A549 (cell line): ENCODE measurements at regions not wholly inside any gene's neighbourhood (a gene's known extent, or its start where the extent isn't known, plus 50 kb on each side); places are given as distances from the start of the nearest gene placed in this dataset.

Experiments
- ATAC-seq, 2 experiments: fragments of 200-7000 bp in 1 of 2; fragments of >200 bp in 1 of 2; cut with Nextera tagmentation in 1 of 2; cut with Tn5 transposase in 1 of 2; 3 replicates each; pipeline versions ENCODE4 v1.8.0 to v1.9.1; 2018 to 2020; ENCODE audit warnings: mild to moderate bottlenecking in 1 of 2, moderate library complexity in 1 of 2
- CTCF ChIA-PET: fragments of 300-600 bp; sonication (Branson Sonifier 250); formaldehyde crosslinking; extraction: SDS; loops from one replicate; lab custom pipeline; 2021; ENCODE audit warnings: antibody characterized with exemption, inconsistent platforms; lab: Yijun Ruan, JAX
- POLR2A ChIA-PET: fragments of 350-600 bp; formaldehyde crosslinking; extraction: SDS; loops from one replicate; lab custom pipeline; 2021; ENCODE audit warnings: antibody characterized with exemption, inconsistent platforms; lab: Yijun Ruan, JAX
- DNase-seq, 2 experiments: peaks; one replicate each; pipeline versions ENCODE4 v3.0.0 to v3.0.0-alpha.2; 2011 to 2016; ENCODE audit warnings: low read depth in 1 of 2, low spot score in 1 of 2
- FAIRE-seq: peaks from 2 replicates; lab custom pipeline; 2011; peaks lifted over from hg19 to GRCh38; lab: Jason Lieb, UNC
- H3K27ac ChIP-seq, 2 experiments: fragments of >200 bp; sonication (Bioruptor Twin); formaldehyde crosslinking; 3 replicates each; pipeline ENCODE4 v1.5.1; 2016 to 2017
- H3K4me1 ChIP-seq: fragments of >200 bp; sonication (Bioruptor Twin); formaldehyde crosslinking; 3 replicates; pipeline ENCODE4 v1.6.1; 2016
- H3K4me2 ChIP-seq: fragments of >200 bp; sonication (Bioruptor Twin); formaldehyde crosslinking; 3 replicates; pipeline ENCODE4 v1.6.1; 2016
- H3K4me3 ChIP-seq: fragments of >200 bp; sonication (Bioruptor Twin); formaldehyde crosslinking; 3 replicates; pipeline ENCODE4 v1.5.1; 2016
- H3K9me3 ChIP-seq: fragments of >200 bp; sonication (Bioruptor Twin); formaldehyde crosslinking; 3 replicates; pipeline ENCODE4 v1.6.1; 2016
- ATOH8 ChIP-seq: fragments of 250-450 bp; sonication (Bioruptor Pico); IDR thresholded peaks from 2 replicates; pipeline ENCODE4 v1.5.0; 2020; ENCODE audit warnings: low read depth, mild to moderate bottlenecking, moderate library complexity
- BHLHE40 ChIP-seq: IDR thresholded peaks from 2 replicates; pipeline ENCODE4 v1.6.1; 2012; ENCODE audit warnings: low read depth, low read length, inconsistent platforms
- CHD2 ChIP-seq: fragments of 150-350 bp; IDR thresholded peaks from 2 replicates; pipeline ENCODE4 v1.6.1; 2014; ENCODE audit warnings: low read length; ENCODE audit not compliant: partially characterized antibody
- FOSL2 ChIP-seq, 2 experiments: fragments of 450-650 bp in 1 of 2; fragments of >200 bp in 1 of 2; sonication (Bioruptor Twin) in 1 of 2; formaldehyde crosslinking; IDR thresholded peaks; 2 replicates each; pipeline versions ENCODE4 v1.5.0 to v1.6.1; 2016 to 2020; ENCODE audit warnings: mild to moderate bottlenecking in 1 of 2, moderate library complexity in 1 of 2
- JUN ChIP-seq, 2 experiments: fragments of >200 bp; sonication (Bioruptor Twin); formaldehyde crosslinking; IDR thresholded peaks; 2 replicates in 1 of 2; 3 replicates in 1 of 2; pipeline ENCODE4 v1.6.1; 2016 to 2017
- JUNB ChIP-seq: fragments of >200 bp; sonication (Bioruptor Twin); formaldehyde crosslinking; IDR thresholded peaks from 2 replicates; pipeline ENCODE4 v1.6.1; 2016
- KDM5A ChIP-seq: fragments of 200-600 bp; sonication (generic); IDR thresholded peaks from 2 replicates; pipeline ENCODE4 v1.6.1; 2016; ENCODE audit warnings: antibody characterized with exemption, mild to moderate bottlenecking
- MAFK ChIP-seq: fragments of 450-650 bp; IDR thresholded peaks from 2 replicates; pipeline ENCODE4 v1.6.1; 2014; ENCODE audit not compliant: partially characterized antibody
- NFE2L2 ChIP-seq: fragments of 150-350 bp; conservative IDR thresholded peaks from 2 replicates; pipeline ENCODE4 v1.6.1; 2014; ENCODE audit warnings: low read length
- POLR2A ChIP-seq: IDR thresholded peaks from 2 replicates; pipeline ENCODE4 v1.6.1; 2012; ENCODE audit warnings: mild to moderate bottlenecking, low read length
- RAD21 ChIP-seq, 2 experiments: fragments of >200 bp in 1 of 2; sonication (Bioruptor Twin) in 1 of 2; formaldehyde crosslinking in 1 of 2; IDR thresholded peaks in 1 of 2; conservative IDR thresholded peaks in 1 of 2; 2 replicates in 1 of 2; 3 replicates in 1 of 2; pipeline ENCODE4 v1.6.1; 2012 to 2018; ENCODE audit warnings: inconsistent platforms in 1 of 2
- RARB ChIP-seq: fragments of 250-450 bp; sonication (Bioruptor Pico); IDR thresholded peaks from 2 replicates; pipeline ENCODE4 v1.8.0; 2021; ENCODE audit warnings: mild to moderate bottlenecking, moderate library complexity
- REST ChIP-seq: fragments of 200-600 bp; sonication (generic); IDR thresholded peaks from 2 replicates; pipeline ENCODE4 v1.6.1; 2016; ENCODE audit warnings: antibody characterized with exemption, mild to moderate bottlenecking, moderate library complexity
- RFX5 ChIP-seq: fragments of 450-650 bp; IDR thresholded peaks from 2 replicates; pipeline ENCODE4 v1.7.1; 2014; ENCODE audit warnings: antibody characterized with exemption, mild to moderate bottlenecking, moderate library complexity
- SMC3 ChIP-seq: fragments of >200 bp; sonication (Bioruptor Twin); formaldehyde crosslinking; IDR thresholded peaks from 3 replicates; pipeline ENCODE4 v1.6.1; 2018; ENCODE audit warnings: inconsistent platforms
- ZFP36 ChIP-seq: fragments of 450-650 bp; IDR thresholded peaks from 2 replicates; pipeline ENCODE4 v1.6.1; 2014; ENCODE audit warnings: borderline replicate concordance; ENCODE audit not compliant: partially characterized antibody
- ZNF302 ChIP-seq: fragments of 250-450 bp; sonication (Bioruptor Pico); IDR thresholded peaks from 2 replicates; pipeline ENCODE4 v1.9.0; 2021; ENCODE audit warnings: inconsistent platforms, mild to moderate bottlenecking, moderate library complexity
- ZSCAN20 ChIP-seq: fragments of 250-450 bp; sonication (Bioruptor Pico); IDR thresholded peaks from 2 replicates; pipeline ENCODE4 v1.8.0; 2022; ENCODE audit warnings: mild to moderate bottlenecking, moderate library complexity
- WGBS: methylation state at CpG from one replicate; pipeline ENCODE4 v1.1.6; 2017; ENCODE audit errors: missing lambda C conversion rate; 5-methylcytosine and 5-hydroxymethylcytosine counted together
- TF ChIP-seq, protein P1 (sequence below): fragments of >200 bp; sonication (Bioruptor Twin); formaldehyde crosslinking; IDR thresholded peaks from 3 replicates; pipeline ENCODE4 v1.5.1; 2016
- TF ChIP-seq, protein P2 (sequence below): fragments of >200 bp; sonication (Bioruptor Twin); formaldehyde crosslinking; IDR thresholded peaks from 2 replicates; pipeline ENCODE4 v1.6.1; 2016

DNA sequence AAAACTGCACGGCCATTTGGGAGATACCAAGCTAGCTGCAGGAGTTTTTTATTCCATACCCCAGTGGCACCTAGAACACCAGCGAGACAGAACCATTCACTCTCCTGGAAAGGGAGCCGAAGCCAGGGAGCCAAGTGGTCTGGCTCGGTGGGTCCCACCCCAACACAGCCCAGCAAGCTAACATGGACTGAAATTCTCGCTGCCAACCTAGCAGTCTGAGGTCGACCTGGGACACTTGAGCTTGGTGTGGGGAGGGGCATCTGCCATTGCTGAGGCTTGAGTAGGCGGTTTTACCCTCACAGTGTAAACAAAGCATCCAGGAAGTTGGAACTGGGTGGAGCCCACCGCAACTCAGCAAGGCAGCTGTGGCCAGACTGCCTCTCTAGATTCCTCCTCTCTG lies 108.9 kb upstream of the CHD1 start:
- Histone ChIP-seq H3K4me1 (peaks cover 4% of the 10 kb centered on the region; the same call in 2 of the 3 replicates), H3K9me3 (0 out of 3 replicates have a peak, but pooled peaks cover 3% of the 10 kb centered on the region), H3K27ac (no peak overlapping the region), H3K4me3 (no peak overlapping the region), H3K4me2 (peak overlapping the region; percentile 33; the same call in 1 of the 3 replicates)
- ATAC-seq: no peak
- TF ChIP-seq POLR2A (no peak), REST (no peak), RARB (CRISPR knock-in tag) (no peak), JUN (IDR thresholded peaks at IDR 0.05) (no peak), ZFP36 (no peak), FOSL2 (IDR thresholded peaks at IDR 0.05) (no peak), FOSL2 (CRISPR knock-in tag; IDR thresholded peaks at IDR 0.05) (no peak)
- TF ChIP-seq, protein P1, sequence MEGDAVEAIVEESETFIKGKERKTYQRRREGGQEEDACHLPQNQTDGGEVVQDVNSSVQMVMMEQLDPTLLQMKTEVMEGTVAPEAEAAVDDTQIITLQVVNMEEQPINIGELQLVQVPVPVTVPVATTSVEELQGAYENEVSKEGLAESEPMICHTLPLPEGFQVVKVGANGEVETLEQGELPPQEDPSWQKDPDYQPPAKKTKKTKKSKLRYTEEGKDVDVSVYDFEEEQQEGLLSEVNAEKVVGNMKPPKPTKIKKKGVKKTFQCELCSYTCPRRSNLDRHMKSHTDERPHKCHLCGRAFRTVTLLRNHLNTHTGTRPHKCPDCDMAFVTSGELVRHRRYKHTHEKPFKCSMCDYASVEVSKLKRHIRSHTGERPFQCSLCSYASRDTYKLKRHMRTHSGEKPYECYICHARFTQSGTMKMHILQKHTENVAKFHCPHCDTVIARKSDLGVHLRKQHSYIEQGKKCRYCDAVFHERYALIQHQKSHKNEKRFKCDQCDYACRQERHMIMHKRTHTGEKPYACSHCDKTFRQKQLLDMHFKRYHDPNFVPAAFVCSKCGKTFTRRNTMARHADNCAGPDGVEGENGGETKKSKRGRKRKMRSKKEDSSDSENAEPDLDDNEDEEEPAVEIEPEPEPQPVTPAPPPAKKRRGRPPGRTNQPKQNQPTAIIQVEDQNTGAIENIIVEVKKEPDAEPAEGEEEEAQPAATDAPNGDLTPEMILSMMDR: no peak
- DNase-seq: no peak
- ChIA-PET POLR2A (no interaction called here), CTCF (interaction anchor here (1.3 kb wide), 1 partner anchor 23 kb away, joined by 5 read pairs; no protein-coding TSS in a partner anchor)
- FAIRE-seq: no peak
- WGBS: 64% methylated on average over 5 of the region's 8 CpGs

- Histone ChIP-seq H3K4me2 (no peak overlapping the region), H3K27ac (no peak overlapping the region), H3K9me3 (no peaks in the 10 kb centered on the region), H3K4me1 (peaks cover 5% of the 10 kb centered on the region; the same call in 2 of the 3 replicates), H3K4me3 (no peak overlapping the region)
- ChIA-PET CTCF (no interaction called here), POLR2A (no interaction called here)
- DNase-seq (no peak), ATAC-seq (no peak), FAIRE-seq (no peak)
- WGBS: 65% methylated on average over 1 of the region's 1 CpG
- TF ChIP-seq ZFP36 (no peak), ZNF302 (CRISPR knock-in tag) (no peak), RFX5 (no peak), ZSCAN20 (CRISPR knock-in tag) (no peak)
- TF ChIP-seq, all 56 proteins: peak for 0
Observed at GRCh38 chr5:99035942-99036341, 107.1 kb upstream of the CHD1 start.

DNA sequence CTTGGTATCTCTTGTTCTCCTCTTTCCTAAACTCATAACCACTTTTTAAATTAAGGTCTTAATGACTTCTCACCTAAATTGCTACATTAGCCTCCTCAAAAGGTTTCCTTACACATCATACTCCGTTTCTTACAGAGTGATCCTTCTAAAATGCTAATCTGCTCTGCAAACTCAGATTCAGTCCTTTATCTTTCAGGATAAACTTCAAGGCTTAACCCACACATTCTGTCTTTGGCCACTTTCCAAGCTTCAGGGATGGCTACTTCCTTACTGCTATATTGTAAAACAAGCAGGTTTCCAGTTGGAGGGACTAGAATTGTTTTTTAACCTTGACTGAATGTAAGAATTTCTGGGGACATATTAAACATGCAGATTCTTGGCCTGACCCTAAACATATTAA lies 105.5 kb upstream of the CHD1 start:
- Histone ChIP-seq H3K9me3 (no peaks in the 10 kb centered on the region), H3K4me3 (no peak overlapping the region), H3K4me1 (peaks cover 5% of the 10 kb centered on the region; the same call in 2 of the 3 replicates), H3K4me2 (no peak overlapping the region), H3K27ac (no peak overlapping the region)
- WGBS: 79% methylated on average over 1 of the region's 1 CpG
- no peak for ATAC-seq
- DNase-seq: no peak
- ChIA-PET POLR2A (no interaction called here), CTCF (interaction anchor here (3.5 kb wide), 1 partner anchor 27 kb away, joined by 28 read pairs; no protein-coding TSS in a partner anchor)
- FAIRE-seq: no peak
- TF ChIP-seq, protein P1: no peak
- TF ChIP-seq JUNB (no peak), BHLHE40 (no peak), NFE2L2 (no peak), SMC3 (no peak), MAFK (no peak), KDM5A (no peak), CHD2 (no peak), REST (no peak), RAD21 (conservative IDR thresholded peaks at IDR 0.05 in 1 of 2, IDR thresholded peaks at IDR 0.05 in 1 of 2) (no peak), ATOH8 (no peak)
- TF ChIP-seq, protein P2, sequence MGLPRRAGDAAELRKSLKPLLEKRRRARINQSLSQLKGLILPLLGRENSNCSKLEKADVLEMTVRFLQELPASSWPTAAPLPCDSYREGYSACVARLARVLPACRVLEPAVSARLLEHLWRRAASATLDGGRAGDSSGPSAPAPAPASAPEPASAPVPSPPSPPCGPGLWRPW: no peak
